DND-41 (cell line): ENCODE measurements at regions not wholly inside any gene's neighbourhood (a gene's known extent, or its start where the extent isn't known, plus 50 kb on each side); places are given as distances from the start of the nearest gene placed in this dataset.

Source experiments
- CTCF ChIP-seq: IDR thresholded peaks from 2 replicates; pipeline ENCODE4 v1.5.1; 2012; ENCODE audit warnings: borderline replicate concordance, low read length, moderate library complexity, mild to moderate bottlenecking; ENCODE audit not compliant: poor library complexity, severe bottlenecking; ENCODE audit errors: extremely low read depth
- EZH2 ChIP-seq: IDR thresholded peaks from 3 replicates; pipeline ENCODE4 v1.6.1; 2012; ENCODE audit warnings: borderline replicate concordance, low read depth, mild to moderate bottlenecking, moderate library complexity, low read length, inconsistent platforms; ENCODE audit not compliant: severe bottlenecking

DNA sequence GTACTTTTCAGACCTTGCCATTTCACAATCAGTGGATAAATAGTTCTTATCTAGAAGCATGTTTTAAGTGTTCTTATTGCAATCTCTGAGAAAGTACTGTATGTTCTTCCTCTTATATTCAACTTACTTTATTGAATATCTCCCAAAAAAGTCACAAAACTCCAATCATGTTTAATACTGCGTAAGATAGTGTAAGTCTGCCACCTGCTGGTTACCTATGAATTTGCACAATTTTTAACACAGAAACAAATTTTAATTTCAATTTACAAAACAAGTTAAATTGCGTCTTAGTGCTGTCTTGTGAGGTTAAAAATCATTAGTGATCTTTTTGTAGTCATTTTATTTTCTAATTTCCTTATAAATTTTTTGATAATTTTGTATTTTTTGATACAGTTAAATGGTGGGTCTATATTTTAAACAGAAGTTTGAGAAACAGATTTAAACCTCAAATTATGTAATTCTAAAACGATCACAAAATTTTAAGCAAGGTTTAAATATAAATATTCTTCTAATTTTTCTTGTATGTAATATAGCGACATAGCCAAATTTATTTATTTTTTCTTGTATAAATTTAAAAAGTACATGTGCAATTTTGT, 115.8 kb downstream of the EMB start:
- peak; percentile 84 for TF ChIP-seq CTCF
- no peak for TF ChIP-seq EZH2
